Psoas muscle (tissue), 7 donors: ENCODE measurements at regions not wholly inside any gene's neighbourhood (a gene's known extent, or its start where the extent isn't known, plus 50 kb on each side); places are given as distances from the start of the nearest gene placed in this dataset.
"Not testable (repeated sequence)": the region's sequence is repeated elsewhere in the genome, so short reads cannot be mapped to it uniquely, and the experiment has no call there.

ENCODE experiments used
- ATAC-seq, 4 donors: fragments of 200-7000 bp; cut with Tn5 transposase; one replicate each; pipeline ENCODE4 v1.9.1; 2020; ENCODE audit warnings: moderate library complexity in 3 of 4, mild to moderate bottlenecking in 2 of 4
- DNase-seq, 2 donors: peaks; one replicate each; pipeline ENCODE4 v3.0.0-alpha.2; 2020
- H3K27ac ChIP-seq: fragments of 200-600 bp; one replicate; pipeline ENCODE4 v1.8.0; 2022
- H3K27me3 ChIP-seq, 3 donors: fragments of 200-600 bp in 1 of 3; one replicate each; pipeline versions ENCODE4 v1.6.1 to v1.8.0; 2013 to 2022; ENCODE audit warnings: low read length in 2 of 3, mild to moderate bottlenecking in 2 of 3, moderate library complexity in 1 of 3; ENCODE audit not compliant: insufficient read depth in 3 of 3
- H3K36me3 ChIP-seq, 2 donors: fragments of 200-600 bp in 1 of 2; one replicate each; pipeline versions ENCODE4 v1.6.1 to v1.8.0; 2013 to 2022; ENCODE audit warnings: low read depth in 1 of 2, mild to moderate bottlenecking in 1 of 2, moderate library complexity in 1 of 2; ENCODE audit not compliant: insufficient read depth in 1 of 2
- H3K4me1 ChIP-seq: fragments of 200-600 bp; one replicate; pipeline ENCODE4 v1.8.0; 2022
- H3K4me3 ChIP-seq: fragments of 200-600 bp; one replicate; pipeline ENCODE4 v1.8.0; 2022; ENCODE audit warnings: mild to moderate bottlenecking
- H3K9me3 ChIP-seq: fragments of 200-600 bp; one replicate; pipeline ENCODE4 v1.8.0; 2022
- CTCF ChIP-seq: fragments of 200-600 bp; IDR thresholded peaks from one replicate; pipeline ENCODE4 v1.8.0; 2022; ENCODE audit warnings: antibody characterized with exemption
- WGBS, 3 donors: extraction: QIAGEN DNeasy Blood & Tissue Kit; methylation state at CpG; one replicate each; pipeline versions ENCODE4 v1.1.6 to v1.1.7; 2013; 5-methylcytosine and 5-hydroxymethylcytosine counted together
- intact Hi-C, 2 donors: fragments of 100-400 bp; cut with DNase I; formaldehyde crosslinking; loops; one replicate each; pipeline versions ENCODE4 v1.11.0 to v1.14.2; 2022
- donor health status: healthy with polysubstance abuse.
- donor health status: DM: no; HTN: no; CAD: no; lungs with moderate emphysema.
- donor health status: Bipolar disorder and iron deficiency.
- donor health status: healthy.
- donor health status: DM: yes; HTN: yes; CAD: no.
- donor health status: DM: no; HTN: no; CAD: no.
- donor health status: DM: yes; HTN: yes; CAD: no.

- no peak overlapping the region for H3K27ac ChIP-seq
- H3K36me3 ChIP-seq, result no peaks in the 10 kb centered on the region
- TF ChIP-seq CTCF, result no peak
- no peak for ATAC-seq
- H3K4me1 ChIP-seq, result no peaks in the 10 kb centered on the region
- H3K4me3 ChIP-seq, result no peak overlapping the region
- no peaks in the 10 kb centered on the region for H3K27me3 ChIP-seq
- 78 to 87% (median 82%) methylated on average over 2 of the region's 2 CpGs for WGBS, 3 donors
- no peak for DNase-seq
- intact Hi-C loops, result loop anchor here in 1 of 2 donors (5.0 kb wide), 1 partner anchor 400 kb away; no protein-coding TSS in a partner anchor
- H3K9me3 ChIP-seq, result peaks cover 4% of the 10 kb centered on the region
Measured at GRCh38 chr10:20492447-20492846, 404.7 kb downstream of the NEBL start.

DNA sequence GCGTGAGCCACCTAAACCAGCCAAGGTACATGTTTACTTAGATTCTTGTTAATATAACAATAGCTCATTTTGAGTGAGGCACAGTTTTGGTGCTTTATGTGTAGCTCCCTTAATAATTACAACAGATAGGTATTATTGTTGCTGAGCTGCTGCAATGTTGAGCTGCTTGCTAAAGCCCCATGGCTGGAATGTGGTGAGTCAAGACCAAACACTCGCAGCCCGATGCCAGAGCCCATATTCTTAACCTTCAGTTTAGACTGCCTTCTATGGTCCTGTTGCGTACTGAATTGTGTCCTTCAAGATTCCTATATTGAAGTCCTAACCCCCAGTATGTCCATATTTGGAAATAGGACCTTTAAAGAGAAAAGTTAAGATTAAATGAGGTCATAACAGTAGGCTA, 407.1 kb downstream of the NEBL start:
- TF ChIP-seq CTCF, result no peak
- ATAC-seq (no peak), DNase-seq (no peak)
- Histone ChIP-seq H3K36me3 (no peaks in the 10 kb centered on the region), H3K9me3 (peaks cover 4% of the 10 kb centered on the region), H3K4me1 (no peaks in the 10 kb centered on the region), H3K4me3 (no peak overlapping the region), H3K27ac (no peak overlapping the region), H3K27me3 (no peaks in the 10 kb centered on the region)
- WGBS, 3 donors, result 94 to 97% (median 97%) methylated on average over 4 of the region's 4 CpGs
- intact Hi-C loops, result loop anchor here in 1 of 2 donors (5.0 kb wide), 1 partner anchor 402 kb away; no protein-coding TSS in a partner anchor

DNA sequence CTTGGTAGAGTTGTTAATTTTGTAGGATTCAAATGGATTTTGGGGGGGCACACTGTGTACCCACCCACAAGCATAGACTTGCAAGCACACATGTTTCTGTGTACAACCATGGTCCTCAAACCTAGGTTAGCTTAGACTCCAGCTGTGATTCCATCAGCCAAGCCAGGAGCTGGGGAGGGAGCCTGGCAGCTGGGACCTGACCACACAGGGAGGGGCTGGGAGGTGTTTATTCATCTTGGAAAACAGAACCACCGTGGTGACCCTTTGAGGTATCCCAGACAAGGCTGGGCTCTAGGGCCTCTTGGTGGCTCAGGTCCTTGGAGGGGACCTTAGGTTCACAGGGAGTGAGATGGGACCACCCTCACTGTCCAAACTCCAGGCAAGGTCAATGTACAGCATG, 410.3 kb downstream of the NEBL start:
- Histone ChIP-seq H3K27me3 (no peaks in the 10 kb centered on the region), H3K9me3 (peaks cover 4% of the 10 kb centered on the region), H3K27ac (no peak overlapping the region), H3K36me3 (no peaks in the 10 kb centered on the region), H3K4me1 (no peaks in the 10 kb centered on the region), H3K4me3 (no peak overlapping the region)
- intact Hi-C loops, result no loop called here
- TF ChIP-seq CTCF, result no peak
- 19 to 40% (median 22%) methylated on average over 1 of the region's 1 CpG for WGBS, 3 donors
- ATAC-seq (no peak), DNase-seq (no peak)

DNA sequence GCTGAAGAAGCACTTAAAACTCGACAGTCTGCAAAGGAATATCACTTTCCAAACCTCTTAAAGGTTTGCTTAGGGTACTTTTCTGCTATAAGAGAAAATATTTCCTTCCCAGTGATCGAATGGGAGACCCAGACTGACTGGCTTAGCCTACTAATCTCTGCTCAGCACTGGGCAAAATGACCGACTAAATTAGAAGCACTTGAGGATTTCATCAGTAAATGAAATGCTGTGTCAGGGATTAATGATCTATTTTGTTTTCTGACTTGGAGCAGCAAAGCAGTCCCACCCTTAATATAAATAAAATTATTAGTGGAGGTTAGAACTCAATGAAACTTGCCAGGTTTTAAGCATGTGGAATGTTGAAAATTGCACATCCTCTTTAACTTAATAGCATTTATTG, 411.6 kb downstream of the NEBL start:
- no peak for ATAC-seq
- Histone ChIP-seq H3K9me3 (peaks cover 4% of the 10 kb centered on the region), H3K27ac (no peak overlapping the region), H3K4me3 (no peak overlapping the region), H3K4me1 (no peaks in the 10 kb centered on the region), H3K36me3 (no peaks in the 10 kb centered on the region), H3K27me3 (no peaks in the 10 kb centered on the region)
- no peak for DNase-seq
- 62 to 67% (median 62%) methylated on average over 3 of the region's 3 CpGs for WGBS, 3 donors
- intact Hi-C loops, result no loop called here
- TF ChIP-seq CTCF, result no peak

GRCh38 chr10:20481054-20481453, 416.1 kb downstream of the NEBL start:
- ATAC-seq, result no peak
- Histone ChIP-seq H3K36me3 (no peaks in the 10 kb centered on the region), H3K9me3 (peaks cover 4% of the 10 kb centered on the region), H3K4me1 (no peaks in the 10 kb centered on the region), H3K27ac (no peak overlapping the region), H3K4me3 (no peak overlapping the region), H3K27me3 (no peaks in the 10 kb centered on the region)
- 88 to 93% (median 92%) methylated on average over 2 of the region's 2 CpGs for WGBS, 3 donors
- intact Hi-C loops, result no loop called here
- TF ChIP-seq CTCF, result no peak
- no peak for DNase-seq

DNA sequence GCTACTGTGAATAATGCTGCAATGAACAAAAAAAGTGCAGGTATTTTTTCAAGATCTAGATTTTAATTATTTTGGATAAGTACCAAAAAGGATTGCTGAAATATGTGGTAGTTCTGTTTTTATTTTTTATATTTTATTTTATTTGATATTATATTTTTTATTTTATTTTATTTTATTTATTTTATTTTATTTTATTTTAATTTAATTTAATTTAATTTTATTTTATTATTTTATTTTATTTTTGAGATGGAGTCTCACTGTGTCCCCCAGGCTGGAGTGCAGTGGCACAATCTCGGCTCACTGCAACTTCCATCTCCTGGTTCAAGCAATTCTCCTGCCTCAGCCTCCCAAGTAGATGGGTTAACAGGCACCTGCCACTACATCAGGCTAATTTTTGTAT, 416.5 kb downstream of the NEBL start:
- WGBS, 3 donors, result 94 to 98% (median 97%) methylated on average over 1 of the region's 1 CpG
- H3K4me1 ChIP-seq, H3K27me3 ChIP-seq, H3K27ac ChIP-seq, H3K4me3 ChIP-seq, ATAC-seq, H3K9me3 ChIP-seq, intact Hi-C loops, DNase-seq, H3K36me3 ChIP-seq: not testable (repeated sequence)
